Osteocyte (in vitro differentiated cells): ENCODE measurements at regions not wholly inside any gene's neighbourhood (a gene's known extent, or its start where the extent isn't known, plus 50 kb on each side); places are given as distances from the start of the nearest gene placed in this dataset.

Source experiments
- DNase-seq: peaks from one replicate; pipeline ENCODE4 v3.0.0; 2021; ENCODE audit warnings: mixed read lengths; ENCODE audit not compliant: unreplicated experiment; ENCODE audit errors: extremely low spot score
- H3K27ac Mint-ChIP-seq: one replicate; pipeline ENCODE4 v1.8.0; 2021; ENCODE audit warnings: mild to moderate bottlenecking, mixed read lengths; ENCODE audit not compliant: unreplicated experiment
- H3K27me3 Mint-ChIP-seq: one replicate; pipeline ENCODE4 v1.8.0; 2021; ENCODE audit warnings: mixed read lengths; ENCODE audit not compliant: unreplicated experiment
- H3K36me3 Mint-ChIP-seq: one replicate; pipeline ENCODE4 v1.8.0; 2021; ENCODE audit warnings: mixed read lengths; ENCODE audit not compliant: unreplicated experiment
- H3K4me1 Mint-ChIP-seq: one replicate; pipeline ENCODE4 v1.8.0; 2021; ENCODE audit warnings: mixed read lengths; ENCODE audit not compliant: unreplicated experiment
- H3K4me3 Mint-ChIP-seq: one replicate; pipeline ENCODE4 v1.8.0; 2021; ENCODE audit warnings: mild to moderate bottlenecking, moderate library complexity, mixed read lengths; ENCODE audit not compliant: unreplicated experiment
- H3K9me3 Mint-ChIP-seq: one replicate; pipeline ENCODE4 v1.8.0; 2021; ENCODE audit warnings: mixed read lengths; ENCODE audit not compliant: unreplicated experiment
- CTCF ChIP-seq: fragments of 200-600 bp; sonication (generic); IDR thresholded peaks from 2 replicates; pipeline ENCODE4 v1.5.0; 2021; ENCODE audit warnings: antibody characterized with exemption, mild to moderate bottlenecking, moderate library complexity

- no peak overlapping the region for H3K27ac Mint-ChIP-seq
Observed at GRCh38 chr3:140827894-140828293, 113.7 kb upstream of the SLC25A36 start.

GRCh38 chr3:140828585-140828984 lies 113.1 kb upstream of the SLC25A36 start:
- no peak for TF ChIP-seq CTCF
- DNase-seq = no peak
- H3K4me1 Mint-ChIP-seq = no peaks in the 10 kb centered on the region
- H3K9me3 Mint-ChIP-seq = no peaks in the 10 kb centered on the region
- no peaks in the 10 kb centered on the region for H3K36me3 Mint-ChIP-seq
- H3K27me3 Mint-ChIP-seq = peaks cover 27% of the 10 kb centered on the region
- H3K27ac Mint-ChIP-seq = no peak overlapping the region
- H3K4me3 Mint-ChIP-seq = no peak overlapping the region

More at GRCh38 chr3:140827894-140828293, 113.7 kb upstream of the SLC25A36 start:
- no peak overlapping the region for H3K4me3 Mint-ChIP-seq
- no peak for TF ChIP-seq CTCF
- H3K9me3 Mint-ChIP-seq = no peaks in the 10 kb centered on the region
- H3K27me3 Mint-ChIP-seq = peaks cover 29% of the 10 kb centered on the region
- no peak for DNase-seq
- H3K36me3 Mint-ChIP-seq = no peaks in the 10 kb centered on the region
- H3K4me1 Mint-ChIP-seq = no peaks in the 10 kb centered on the region

GRCh38 chr3:140829796-140830195 lies 111.8 kb upstream of the SLC25A36 start:
- H3K36me3 Mint-ChIP-seq = no peaks in the 10 kb centered on the region

GRCh38 chr3:140830391-140830790 lies 111.2 kb upstream of the SLC25A36 start:
- no peak overlapping the region for H3K4me3 Mint-ChIP-seq
- H3K36me3 Mint-ChIP-seq = no peaks in the 10 kb centered on the region
- peaks cover 3% of the 10 kb centered on the region for H3K9me3 Mint-ChIP-seq
- no peaks in the 10 kb centered on the region for H3K4me1 Mint-ChIP-seq
- no peak overlapping the region for H3K27ac Mint-ChIP-seq
- H3K27me3 Mint-ChIP-seq = peaks cover 33% of the 10 kb centered on the region
- TF ChIP-seq CTCF = no peak
- no peak for DNase-seq

More at GRCh38 chr3:140829796-140830195, 111.8 kb upstream of the SLC25A36 start:
- H3K27ac Mint-ChIP-seq = no peak overlapping the region
- TF ChIP-seq CTCF = no peak
- H3K4me1 Mint-ChIP-seq = no peaks in the 10 kb centered on the region
- peaks cover 34% of the 10 kb centered on the region for H3K27me3 Mint-ChIP-seq
- no peak overlapping the region for H3K4me3 Mint-ChIP-seq
- DNase-seq = no peak
- peaks cover 3% of the 10 kb centered on the region for H3K9me3 Mint-ChIP-seq

- Mint-ChIP-seq H3K4me1 (no peaks in the 10 kb centered on the region), H3K4me3 (no peak overlapping the region), H3K27me3 (peaks cover 40% of the 10 kb centered on the region), H3K36me3 (no peaks in the 10 kb centered on the region), H3K9me3 (peaks cover 3% of the 10 kb centered on the region), H3K27ac (no peak overlapping the region)
- no peak for DNase-seq
- TF ChIP-seq CTCF = no peak
Observed at GRCh38 chr3:140832883-140833282, 108.8 kb upstream of the SLC25A36 start.
